Tibial nerve (tissue), 4 donors: ENCODE measurements at regions not wholly inside any gene's neighbourhood (a gene's known extent, or its start where the extent isn't known, plus 50 kb on each side); places are given as distances from the start of the nearest gene placed in this dataset.

Experiments
- CTCF ChIP-seq, 5 experiments: fragments of 200-600 bp in 3 of 5; fragments of 450-650 bp in 2 of 5; sonication (generic) in 3 of 5; IDR thresholded peaks; one replicate each; pipeline ENCODE4 v1.5.1; 2016 to 2019; ENCODE audit warnings: antibody characterized with exemption in 5 of 5, mild to moderate bottlenecking in 3 of 5, moderate library complexity in 2 of 5
- EP300 ChIP-seq, 2 donors: sonication (generic); formaldehyde crosslinking; IDR thresholded peaks; one replicate each; pipeline ENCODE4 v1.6.1; 2017; ENCODE audit warnings: antibody characterized with exemption in 2 of 2, mild to moderate bottlenecking in 1 of 2
- POLR2A ChIP-seq, 2 donors: fragments of 450-650 bp; IDR thresholded peaks; one replicate each; pipeline ENCODE4 v1.6.1; 2017; ENCODE audit warnings: antibody characterized with exemption in 2 of 2, mild to moderate bottlenecking in 2 of 2, moderate library complexity in 2 of 2

DNA sequence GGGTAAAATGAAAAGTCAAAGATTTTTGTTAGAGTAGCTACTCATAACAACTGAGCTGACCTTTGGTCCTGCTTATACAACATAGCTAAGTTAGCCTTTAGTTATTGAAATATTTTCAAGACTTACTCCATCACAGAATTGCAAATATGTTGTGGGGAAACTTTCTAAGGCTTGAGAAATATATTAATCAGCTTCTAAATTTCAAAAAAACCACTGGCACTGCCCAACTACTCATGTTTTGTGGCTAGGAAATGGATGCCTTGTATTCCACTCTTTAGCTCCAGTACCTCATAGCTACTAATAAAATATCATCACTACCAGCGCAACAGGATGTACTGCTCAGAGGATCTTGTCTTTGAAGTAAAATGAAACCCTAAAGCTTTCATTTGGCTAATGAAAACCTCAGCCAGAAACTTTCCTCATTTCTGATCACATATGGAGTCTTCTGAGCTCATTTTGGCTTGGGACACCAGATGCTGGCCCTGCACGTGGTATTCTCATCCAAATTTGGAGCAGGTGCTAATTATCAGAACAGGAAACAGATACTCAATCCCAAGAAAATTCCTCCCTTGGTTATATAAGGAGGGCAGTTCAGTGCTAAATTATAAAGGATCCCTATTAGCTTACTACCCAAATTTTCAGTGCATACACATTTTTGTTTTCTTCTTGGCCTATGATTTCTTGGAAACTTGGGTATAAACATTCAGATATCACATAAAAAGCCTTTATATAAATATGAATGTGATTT lies 690.7 kb downstream of the ADGRL2 start:
- TF ChIP-seq CTCF (IDR thresholded peaks at IDR 0.05) (no peak), POLR2A (IDR thresholded peaks at IDR 0.05) (no peak), EP300 (IDR thresholded peaks at IDR 0.05) (no peak)
